Pancreas (tissue), 10 donors: ENCODE measurements at regions not wholly inside any gene's neighbourhood (a gene's known extent, or its start where the extent isn't known, plus 50 kb on each side); places are given as distances from the start of the nearest gene placed in this dataset.
A peak's percentile ranks its signal among the peaks of the same experiment; 100 is the strongest.

Experiments used
- ATAC-seq, 4 donors: fragments of 200-7000 bp; cut with Tn5 transposase; one replicate each; pipeline versions ENCODE4 v1.8.0 to v1.9.1; 2020; ENCODE audit warnings: mild to moderate bottlenecking in 4 of 4, moderate library complexity in 4 of 4
- DNase-seq, 6 donors: peaks; one replicate each; pipeline ENCODE4 v3.0.0-alpha.2; 2020
- FAIRE-seq: peaks from 2 replicates; lab custom pipeline; 2012; peaks lifted over from hg19 to GRCh38; lab: Jason Lieb, UNC
- H3K27ac ChIP-seq, 4 donors: fragments of 200-600 bp; sonication (generic); 1 replicate in 3 of 4; 2 replicates in 1 of 4; pipeline versions ENCODE4 v1.5.0 to v1.8.0; 2020
- H3K27me3 ChIP-seq, 4 donors: fragments of 200-600 bp; one replicate each; pipeline ENCODE4 v1.8.0; 2021
- H3K36me3 ChIP-seq, 3 donors: fragments of 200-600 bp; sonication (generic) in 1 of 3; one replicate each; pipeline versions ENCODE4 v1.5.0 to v1.8.0; 2020 to 2021
- H3K4me1 ChIP-seq, 3 donors: fragments of 200-600 bp; one replicate each; pipeline ENCODE4 v1.8.0; 2021
- H3K4me3 ChIP-seq, 4 donors: fragments of 200-600 bp; sonication (generic) in 2 of 4; one replicate each; pipeline versions ENCODE4 v1.5.0 to v1.8.0; 2020 to 2021
- H3K9me3 ChIP-seq, 4 donors: fragments of 200-600 bp; one replicate each; pipeline ENCODE4 v1.8.0; 2021
- CTCF ChIP-seq, 4 donors: fragments of 200-600 bp; sonication (generic) in 3 of 4; IDR thresholded peaks; one replicate each; pipeline versions ENCODE4 v1.5.0 to v1.8.0; 2021; ENCODE audit warnings: antibody characterized with exemption in 4 of 4
- WGBS, 2 donors: extraction: QIAGEN DNeasy Blood & Tissue Kit; methylation state at CpG; one replicate each; pipeline ENCODE4 v1.1.7; 2013; 5-methylcytosine and 5-hydroxymethylcytosine counted together
- intact Hi-C, 3 donors: fragments of 100-400 bp; cut with DNase I; formaldehyde crosslinking; loops; one replicate each; pipeline versions ENCODE4 v1.11.1 to v1.14.2; 2022
- donor health status: healthy with polysubstance abuse.
- donor health status: DM: no; HTN: no; CAD: no; lungs with moderate emphysema.
- donor health status: DM: no; HTN: no; CAD: no.
- donor health status: control.
- donor health status: control.
- donor health status: Bipolar disorder and iron deficiency.
- donor health status: DM: yes; HTN: yes; CAD: no.
- donor health status: DM: no; HTN: no; CAD: no.
- donor health status: DM: no; HTN: no; CAD: no.
- donor health status: DM: yes; HTN: yes; CAD: no.

DNA sequence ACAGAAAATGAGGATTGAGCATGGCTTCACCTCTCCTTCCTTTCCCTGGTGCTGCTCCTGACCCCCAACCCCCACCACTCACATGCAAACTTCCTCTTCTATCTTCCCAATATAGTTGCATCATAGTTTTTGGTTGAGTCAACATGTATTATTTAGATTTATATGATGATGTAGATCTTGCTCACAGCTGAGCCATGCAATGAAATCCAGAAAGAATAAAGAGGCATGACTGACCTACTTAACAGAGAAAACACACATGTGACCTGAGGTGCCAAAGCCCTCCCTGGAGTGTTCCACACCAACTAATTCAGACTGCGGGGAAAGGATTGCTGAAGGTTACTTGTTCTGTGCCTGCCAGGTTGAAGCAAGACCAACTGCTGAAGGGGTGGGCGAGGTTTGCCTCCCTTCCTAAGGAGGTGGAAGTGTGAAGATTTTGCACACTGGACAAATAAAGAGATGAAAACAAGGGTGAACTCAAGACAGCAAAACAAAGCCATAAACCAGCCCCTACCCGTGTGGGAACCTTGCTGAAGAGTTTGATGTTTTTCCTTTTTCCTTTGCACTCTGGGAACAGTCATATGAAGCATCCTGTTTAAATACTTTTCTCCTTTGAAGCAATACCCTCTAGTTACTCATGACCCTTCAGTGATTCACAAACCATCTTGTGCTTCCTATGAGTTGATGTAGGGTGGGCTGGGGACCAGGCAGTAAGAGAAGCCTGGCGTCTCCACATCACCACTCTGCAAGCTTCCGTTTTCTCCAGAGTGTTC lies 155.2 kb upstream of the UBE2E1 start:
- H3K9me3 ChIP-seq, result no peaks in the 10 kb centered on the region
- DNase-seq, result no peak
- intact Hi-C loops, result no loop called here
- no peaks in the 10 kb centered on the region for H3K27me3 ChIP-seq
- peak in 2 of 4 donors; percentile 51 to 53 for ATAC-seq
- 79 to 82% methylated on average over 5 of the region's 5 CpGs for WGBS, 2 donors
- no peak overlapping the region for H3K4me3 ChIP-seq
- H3K36me3 ChIP-seq, result no peaks in the 10 kb centered on the region
- peaks cover 0 to 7% (median 0%) of the 10 kb centered on the region in 3 donors for H3K4me1 ChIP-seq
- no peak overlapping the region for H3K27ac ChIP-seq
- no peak for FAIRE-seq
- TF ChIP-seq CTCF (IDR thresholded peaks at IDR 0.05), result no peak

DNA sequence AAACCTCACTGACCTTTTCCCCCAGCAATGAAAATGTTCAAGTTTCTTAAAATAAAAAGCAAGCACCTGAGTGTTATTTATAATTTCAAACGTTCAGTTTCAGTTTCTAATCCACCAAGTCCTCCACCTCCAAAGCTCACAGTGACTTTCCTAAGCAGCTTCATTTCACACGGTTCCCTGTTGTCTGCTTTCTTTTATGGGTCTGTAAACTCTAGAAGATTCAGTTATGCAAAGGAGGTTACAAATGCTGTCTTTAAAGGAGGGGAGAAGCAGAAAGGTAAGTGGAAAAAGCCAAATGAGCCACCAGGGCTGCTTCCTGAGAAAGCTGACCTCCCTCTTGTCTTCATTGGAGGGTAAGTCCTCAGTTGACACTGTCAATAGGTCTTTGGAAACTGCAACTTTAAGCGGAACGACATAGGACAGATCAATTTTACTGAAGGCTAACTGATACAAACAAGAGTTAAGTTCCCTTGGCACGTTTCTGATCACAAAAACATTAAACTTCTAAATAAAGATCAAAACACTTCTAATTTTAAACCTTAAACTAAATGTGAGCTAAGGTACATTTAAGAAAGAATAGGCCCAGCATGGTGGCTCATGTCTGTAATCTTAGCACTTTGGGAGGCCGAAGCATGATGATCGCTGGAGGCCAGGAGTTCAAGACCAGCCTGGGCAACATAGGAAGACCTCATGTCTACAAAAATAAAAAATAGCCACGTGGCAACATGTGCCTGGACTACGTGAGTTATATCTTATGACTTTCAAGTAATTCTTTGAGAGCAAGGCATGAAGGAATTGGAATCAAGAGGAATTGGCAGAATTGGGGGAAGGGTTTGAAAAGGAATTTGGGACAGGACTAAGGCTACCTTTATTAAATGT lies 151.9 kb upstream of the UBE2E1 start:
- Histone ChIP-seq H3K36me3 (no peaks in the 10 kb centered on the region), H3K27me3 (no peaks in the 10 kb centered on the region), H3K9me3 (no peaks in the 10 kb centered on the region), H3K4me1 (peaks cover 0 to 7% (median 0%) of the 10 kb centered on the region in 3 donors), H3K27ac (no peak overlapping the region), H3K4me3 (no peak overlapping the region)
- no peak for DNase-seq
- intact Hi-C loops, result no loop called here
- WGBS, 2 donors, result 70 to 75% methylated on average over 9 of the region's 9 CpGs
- TF ChIP-seq CTCF (IDR thresholded peaks at IDR 0.05), result no peak
- ATAC-seq, result no peak
- FAIRE-seq, result no peak

- DNase-seq, result no peak
Measured at GRCh38 chr3:23654571-23654970, 151.2 kb upstream of the UBE2E1 start.

DNA sequence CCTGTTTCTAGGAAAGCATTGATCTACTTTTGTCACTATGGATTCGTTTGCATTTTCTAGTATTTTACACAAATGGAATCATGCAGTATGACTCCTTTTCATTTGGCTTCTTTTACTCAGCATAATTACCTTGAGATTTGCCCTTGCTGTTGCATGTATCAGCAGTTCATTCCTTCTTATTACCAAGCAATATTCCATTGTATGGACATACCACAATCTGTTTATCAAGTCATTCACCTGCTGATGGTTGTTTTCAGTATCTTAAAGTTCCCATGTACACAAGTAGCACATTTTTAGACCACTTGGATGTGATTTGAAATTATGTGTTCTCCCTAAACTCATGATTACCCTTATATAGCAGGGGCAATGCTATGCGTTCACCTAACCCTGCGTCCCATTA lies 150.0 kb upstream of the UBE2E1 start:
- no peak for ATAC-seq
- Histone ChIP-seq H3K27ac (no peak overlapping the region), H3K36me3 (no peaks in the 10 kb centered on the region), H3K4me3 (no peak overlapping the region), H3K4me1 (no peaks in the 10 kb centered on the region), H3K9me3 (no peaks in the 10 kb centered on the region), H3K27me3 (no peaks in the 10 kb centered on the region)
- intact Hi-C loops, result no loop called here
- no peak for FAIRE-seq
- no peak for TF ChIP-seq CTCF (IDR thresholded peaks at IDR 0.05)
- 88 to 92% methylated on average over 3 of the region's 3 CpGs for WGBS, 2 donors
- no peak for DNase-seq

More at GRCh38 chr3:23654571-23654970, 151.2 kb upstream of the UBE2E1 start:
- Histone ChIP-seq H3K27ac (no peak overlapping the region), H3K4me3 (no peak overlapping the region), H3K27me3 (no peaks in the 10 kb centered on the region), H3K4me1 (peaks cover 0 to 3% (median 0%) of the 10 kb centered on the region in 3 donors), H3K36me3 (no peaks in the 10 kb centered on the region), H3K9me3 (no peaks in the 10 kb centered on the region)
- 58 to 61% methylated on average over 3 of the region's 3 CpGs for WGBS, 2 donors
- intact Hi-C loops, result no loop called here
- ATAC-seq (peak in 1 of 4 donors; percentile 28), FAIRE-seq (no peak)
- no peak for TF ChIP-seq CTCF (IDR thresholded peaks at IDR 0.05)
